DMS53 (cell line): ENCODE measurements at regions not wholly inside any gene's neighbourhood (a gene's known extent, or its start where the extent isn't known, plus 50 kb on each side); places are given as distances from the start of the nearest gene placed in this dataset.
A peak's percentile ranks its signal among the peaks of the same experiment; 100 is the strongest.
"Not testable (repeated sequence)": the region's sequence is repeated elsewhere in the genome, so short reads cannot be mapped to it uniquely, and the experiment has no call there.

ENCODE experiments used
- DNase-seq: peaks from one replicate; lab custom pipeline; 2025; lab: John Stamatoyannopoulos, UW

DNA sequence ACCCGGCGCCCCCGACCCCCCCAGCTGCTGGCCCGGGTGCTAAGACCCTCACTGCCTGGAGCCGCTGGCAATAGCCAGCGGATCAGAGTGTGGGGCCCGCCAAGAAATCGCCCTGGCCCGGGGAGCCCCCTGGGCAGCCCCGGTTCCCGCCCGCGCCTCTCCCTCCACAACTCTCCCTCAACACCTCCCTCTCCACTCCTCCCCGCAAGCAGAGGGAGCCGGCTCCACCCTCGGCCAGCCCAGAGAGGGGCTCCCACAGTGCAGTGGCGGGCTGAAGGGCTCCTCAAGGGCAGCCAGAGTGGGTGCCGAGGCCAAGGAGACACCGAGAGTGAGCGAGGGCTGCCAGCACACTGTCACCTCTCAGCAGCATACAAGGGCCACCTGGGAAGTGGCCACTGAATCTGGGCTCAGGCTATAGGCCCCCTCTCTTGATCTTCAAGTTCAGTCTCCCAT, 385.5 kb downstream of the SEC14L1 start:
- no peak for DNase-seq

GRCh38 chr17:77526728-77527350, 386.1 kb downstream of the SEC14L1 start:
- DNase-seq = no peak

GRCh38 chr17:77527409-77527808, 386.6 kb downstream of the SEC14L1 start:
- DNase-seq = no peak

GRCh38 chr17:77527836-77528505, 387.2 kb downstream of the SEC14L1 start:
- no peak for DNase-seq

GRCh38 chr17:77528516-77529327, 388.0 kb downstream of the SEC14L1 start:
- DNase-seq = no peak

DNA sequence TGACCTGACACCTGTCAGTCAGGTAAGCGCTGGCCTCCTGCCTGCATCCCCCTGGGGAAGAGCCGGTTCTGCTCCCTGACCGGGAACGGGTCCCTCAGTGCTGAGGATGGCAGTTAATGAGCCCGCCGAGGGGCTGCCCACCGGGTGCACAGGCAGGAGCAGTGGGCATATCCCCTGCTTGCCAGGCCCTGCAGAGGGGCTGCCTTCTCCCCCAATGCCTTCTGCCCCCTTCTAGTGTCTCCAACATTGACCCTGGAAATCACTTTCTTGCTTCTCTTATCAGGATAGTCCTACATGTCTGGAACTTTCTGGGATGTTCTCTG, 388.5 kb downstream of the SEC14L1 start:
- DNase-seq = no peak

- DNase-seq = no peak
Measured at GRCh38 chr17:77530591-77530990, 389.8 kb downstream of the SEC14L1 start.

- no peak for DNase-seq
Measured at GRCh38 chr17:77531002-77531401, 390.2 kb downstream of the SEC14L1 start.

DNA sequence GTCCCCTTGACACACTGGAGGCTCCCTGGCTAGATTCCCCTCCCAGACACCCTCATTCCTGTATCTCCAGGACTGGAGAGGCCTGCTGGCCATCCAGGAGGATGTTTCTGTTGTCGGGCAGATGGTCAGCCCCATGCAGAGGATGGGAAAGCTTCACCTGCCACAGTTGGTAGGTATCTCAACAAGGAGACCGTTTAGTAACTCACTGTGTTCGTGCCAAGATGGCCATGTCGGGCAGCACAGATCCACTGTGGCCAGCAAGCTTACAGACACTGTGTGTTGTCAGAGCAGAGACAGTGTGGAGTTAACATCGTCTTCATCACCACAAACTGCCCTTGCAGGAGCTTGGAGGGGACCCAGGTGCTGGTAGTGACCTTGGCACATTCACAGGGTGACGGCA, 390.9 kb downstream of the SEC14L1 start:
- DNase-seq = no peak

GRCh38 chr17:77533697-77534096, 392.9 kb downstream of the SEC14L1 start:
- not testable (repeated sequence) for DNase-seq

DNA sequence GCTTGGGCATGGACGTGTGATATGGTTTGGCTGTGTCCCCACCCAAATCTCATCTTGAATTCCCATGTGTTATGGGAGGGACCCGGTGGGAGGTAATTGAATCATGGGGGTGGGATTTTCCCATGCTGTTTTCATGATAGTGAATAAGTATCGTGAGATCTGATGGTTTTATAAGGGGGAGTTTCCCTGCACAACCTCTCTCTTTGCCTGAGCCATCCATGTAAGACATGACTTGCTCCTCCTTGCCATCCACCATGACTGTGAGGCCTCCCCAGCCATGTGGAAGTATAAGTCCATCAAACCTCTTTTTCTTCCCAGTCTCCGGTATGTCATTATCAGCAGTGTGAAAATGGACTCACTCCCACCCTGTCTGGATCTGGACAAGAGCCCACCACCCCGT, 393.4 kb downstream of the SEC14L1 start:
- DNase-seq = no peak

- peak; percentile 39 for DNase-seq
Measured at GRCh38 chr17:77535435-77535834, 394.7 kb downstream of the SEC14L1 start.

GRCh38 chr17:77535892-77536291, 395.1 kb downstream of the SEC14L1 start:
- no peak for DNase-seq

DNA sequence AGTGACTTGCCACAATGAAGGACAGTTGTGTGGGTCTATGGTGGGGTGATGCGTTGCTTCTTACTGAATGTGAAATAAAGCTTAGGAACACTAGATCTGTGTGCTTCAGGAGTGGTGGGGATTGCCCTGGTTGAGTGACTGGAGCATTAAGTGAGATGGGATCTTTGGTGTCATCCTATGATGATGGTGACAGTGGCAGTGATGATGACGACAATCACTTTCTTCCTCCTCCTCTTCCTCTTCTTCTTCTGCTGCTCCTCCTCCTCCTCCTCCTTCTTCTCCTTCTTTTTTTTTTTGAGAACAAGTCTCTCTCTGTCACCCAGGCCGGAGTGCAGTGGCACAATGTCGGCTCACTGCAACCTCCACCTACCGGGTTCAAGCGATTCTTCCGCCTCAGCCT, 396.8 kb downstream of the SEC14L1 start:
- no peak for DNase-seq

DNA sequence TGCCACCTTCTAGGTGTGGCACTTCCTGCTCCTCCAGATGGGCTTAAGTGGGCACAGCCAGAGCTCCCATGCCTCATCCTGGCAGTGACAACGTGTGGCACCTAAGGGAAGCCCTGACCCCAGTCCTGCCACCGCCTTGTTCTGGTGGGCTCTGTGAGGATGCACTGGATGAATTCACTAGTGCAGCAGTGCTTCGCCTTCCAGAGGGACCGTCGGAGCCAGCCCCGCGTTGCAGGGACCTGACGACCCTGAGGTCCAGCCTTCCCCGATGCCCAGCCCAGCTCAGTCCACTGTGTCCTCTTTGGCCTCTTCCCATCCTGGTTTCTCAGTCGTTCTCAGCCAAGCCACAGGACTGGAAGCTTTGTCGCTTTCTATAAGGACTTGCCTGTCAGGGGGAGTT, 399.8 kb downstream of the SEC14L1 start:
- DNase-seq = no peak

GRCh38 chr17:77540975-77541374, 400.2 kb downstream of the SEC14L1 start:
- DNase-seq = no peak

GRCh38 chr17:77542011-77542410, 401.2 kb downstream of the SEC14L1 start:
- no peak for DNase-seq

DNA sequence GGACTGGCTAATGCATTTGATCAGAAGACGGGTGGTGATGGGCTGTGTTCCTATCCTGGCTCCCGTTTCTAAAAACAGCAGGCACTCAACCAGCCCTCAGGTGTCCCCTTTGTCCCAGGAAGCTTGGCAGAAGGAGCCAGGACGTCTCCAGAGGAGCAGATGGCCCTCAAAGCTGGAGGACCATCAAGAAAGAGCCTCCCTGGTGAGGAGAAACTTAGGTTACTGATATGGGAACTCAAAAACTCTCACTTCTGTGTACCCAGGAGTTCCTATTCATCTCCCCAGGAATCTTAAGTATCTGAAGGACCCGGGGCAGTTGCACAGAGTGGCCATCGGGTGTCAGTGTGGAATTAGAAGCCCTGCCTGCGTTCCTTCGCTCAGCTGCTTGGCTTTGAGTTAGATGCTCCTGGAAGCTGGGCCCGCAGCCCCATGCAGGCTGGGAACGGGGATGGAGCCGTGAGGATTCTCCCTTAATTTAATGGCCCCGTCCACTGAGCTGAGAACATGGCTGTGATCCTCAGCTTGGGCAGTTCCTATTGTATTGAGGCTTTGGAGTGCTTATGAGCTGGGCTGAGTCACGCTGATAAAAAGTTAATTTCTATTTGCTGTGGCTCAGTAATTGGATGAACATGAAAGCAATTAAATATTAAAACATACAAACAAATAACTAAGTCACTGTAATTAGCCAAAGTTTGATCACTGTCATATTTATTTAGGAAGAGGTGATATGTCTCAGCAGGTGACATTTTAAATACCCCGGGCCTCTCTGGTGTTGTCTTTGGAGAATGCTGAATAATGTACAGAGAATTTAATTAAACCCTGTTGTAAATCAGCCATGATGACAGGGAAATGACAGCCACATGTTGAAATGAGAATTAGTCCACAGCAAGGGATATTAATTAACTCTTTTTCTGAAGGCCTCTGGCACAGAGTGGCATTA, 402.1 kb downstream of the SEC14L1 start:
- DNase-seq = peak; percentile 84

- DNase-seq = no peak
Measured at GRCh38 chr17:77543801-77544200, 403.0 kb downstream of the SEC14L1 start.

DNA sequence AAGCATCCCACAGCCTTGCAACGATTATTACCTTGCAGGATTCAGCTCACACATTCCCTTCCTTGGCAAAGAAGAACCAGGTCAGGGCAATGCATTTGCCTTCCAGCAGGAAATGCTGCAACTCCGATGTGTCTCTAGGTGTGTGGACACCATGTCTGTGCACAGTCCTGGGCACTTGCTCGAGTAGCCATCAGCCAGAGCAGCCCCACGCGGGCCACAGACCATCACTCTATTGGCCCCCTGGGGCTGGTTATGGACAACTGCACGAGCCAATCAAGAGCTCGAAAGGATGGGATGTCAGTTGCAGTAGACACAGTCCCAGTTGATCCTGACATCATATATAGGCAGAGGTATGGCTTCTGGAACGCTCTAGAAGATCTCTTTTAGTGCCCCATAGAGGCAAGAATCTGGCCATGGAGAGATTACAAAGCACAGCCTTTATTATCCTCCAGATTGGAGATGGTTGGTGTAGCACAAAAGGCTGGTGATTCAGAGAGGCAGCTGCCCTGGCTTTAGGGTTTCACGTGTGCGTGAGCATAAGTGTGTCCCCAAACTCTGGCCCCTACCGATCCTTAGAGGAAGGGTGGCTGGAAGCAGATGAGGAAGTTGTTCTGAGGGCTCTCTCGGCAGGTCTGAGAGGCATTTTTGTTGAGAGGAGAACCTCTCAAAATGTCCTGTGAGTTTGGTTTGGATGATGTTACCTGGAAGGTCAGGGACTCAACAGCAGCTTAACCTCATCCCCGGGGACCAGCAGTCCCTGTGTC, 403.8 kb downstream of the SEC14L1 start:
- DNase-seq = no peak

GRCh38 chr17:77546772-77547241, 406.0 kb downstream of the SEC14L1 start:
- no peak for DNase-seq
